ENCODE measurements at regions not wholly inside any gene's neighbourhood (a gene's known extent, or its start where the extent isn't known, plus 50 kb on each side); places are given as distances from the start of the nearest gene placed in this dataset.

- CTCF ChIA-PET, result interaction anchor here (0.5 kb wide), 1 partner anchor 620 kb away, joined by 4 read pairs; no protein-coding TSS in a partner anchor
- no peak for DNase-seq (ENCODE audit: unreplicated experiment)
- TF ChIP-seq, protein P1, sequence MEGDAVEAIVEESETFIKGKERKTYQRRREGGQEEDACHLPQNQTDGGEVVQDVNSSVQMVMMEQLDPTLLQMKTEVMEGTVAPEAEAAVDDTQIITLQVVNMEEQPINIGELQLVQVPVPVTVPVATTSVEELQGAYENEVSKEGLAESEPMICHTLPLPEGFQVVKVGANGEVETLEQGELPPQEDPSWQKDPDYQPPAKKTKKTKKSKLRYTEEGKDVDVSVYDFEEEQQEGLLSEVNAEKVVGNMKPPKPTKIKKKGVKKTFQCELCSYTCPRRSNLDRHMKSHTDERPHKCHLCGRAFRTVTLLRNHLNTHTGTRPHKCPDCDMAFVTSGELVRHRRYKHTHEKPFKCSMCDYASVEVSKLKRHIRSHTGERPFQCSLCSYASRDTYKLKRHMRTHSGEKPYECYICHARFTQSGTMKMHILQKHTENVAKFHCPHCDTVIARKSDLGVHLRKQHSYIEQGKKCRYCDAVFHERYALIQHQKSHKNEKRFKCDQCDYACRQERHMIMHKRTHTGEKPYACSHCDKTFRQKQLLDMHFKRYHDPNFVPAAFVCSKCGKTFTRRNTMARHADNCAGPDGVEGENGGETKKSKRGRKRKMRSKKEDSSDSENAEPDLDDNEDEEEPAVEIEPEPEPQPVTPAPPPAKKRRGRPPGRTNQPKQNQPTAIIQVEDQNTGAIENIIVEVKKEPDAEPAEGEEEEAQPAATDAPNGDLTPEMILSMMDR (IDR thresholded peaks at IDR 0.05; ENCODE audit: unreplicated experiment), result no peak
- intact Hi-C loops (cut with micrococcal nuclease), result no loop called here
- no peaks in the 10 kb centered on the region for H3K27me3 Mint-ChIP-seq (ENCODE audit: insufficient read depth, unreplicated experiment)
- H3K4me3 Mint-ChIP-seq (ENCODE audit: unreplicated experiment), result no peak overlapping the region
- POLR2A ChIA-PET, result no interaction called here
- H3K9me3 Mint-ChIP-seq (ENCODE audit: unreplicated experiment), result peaks cover 33% of the 10 kb centered on the region
- no peaks in the 10 kb centered on the region for H3K36me3 Mint-ChIP-seq (ENCODE audit: insufficient read depth, unreplicated experiment)
- no TSS peak for BruUV-seq (replicated peaks)
- H3K27ac Mint-ChIP-seq (ENCODE audit: low read depth, unreplicated experiment), result no peak overlapping the region
- no peaks in the 10 kb centered on the region for H3K4me1 Mint-ChIP-seq (ENCODE audit: insufficient read depth, unreplicated experiment)
Measured at GRCh38 chr19:30754162-30754561, 382.0 kb downstream of the ZNF536 start.

GRCh38 chr19:30752876-30753275, 380.7 kb downstream of the ZNF536 start:
- Mint-ChIP-seq H3K4me1 (ENCODE audit: insufficient read depth, unreplicated experiment) (no peaks in the 10 kb centered on the region), H3K4me3 (ENCODE audit: unreplicated experiment) (no peak overlapping the region), H3K36me3 (ENCODE audit: insufficient read depth, unreplicated experiment) (no peaks in the 10 kb centered on the region), H3K27ac (ENCODE audit: low read depth, unreplicated experiment) (no peak overlapping the region), H3K9me3 (ENCODE audit: unreplicated experiment) (peaks cover 35% of the 10 kb centered on the region), H3K27me3 (ENCODE audit: insufficient read depth, unreplicated experiment) (no peaks in the 10 kb centered on the region)
- intact Hi-C loops (cut with micrococcal nuclease), result no loop called here
- CTCF ChIA-PET, result no interaction called here
- POLR2A ChIA-PET, result no interaction called here
- TF ChIP-seq, protein P1 (IDR thresholded peaks at IDR 0.05; ENCODE audit: unreplicated experiment), result no peak
- BruUV-seq (replicated peaks), result no TSS peak
- no peak for DNase-seq (ENCODE audit: unreplicated experiment)

DNA sequence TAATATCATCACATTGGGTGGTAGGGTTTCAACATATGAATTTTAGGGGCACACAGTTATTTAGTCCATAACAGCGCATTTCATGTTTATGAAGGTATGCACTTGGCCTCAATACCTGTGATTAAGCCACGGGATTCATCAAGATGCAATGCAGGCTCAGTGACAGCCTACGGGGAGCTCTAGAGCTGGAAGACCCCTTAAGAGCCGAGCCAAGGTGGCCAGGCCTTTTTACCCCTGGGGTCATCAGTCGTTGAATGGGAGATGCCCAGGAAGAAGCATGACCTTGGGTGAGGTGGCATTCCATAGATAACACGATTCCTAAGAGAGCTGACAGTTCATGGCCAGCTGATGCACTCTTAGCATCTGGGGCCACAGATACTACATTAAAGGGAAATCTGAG, 380.0 kb downstream of the ZNF536 start:
- no peaks in the 10 kb centered on the region for H3K27me3 Mint-ChIP-seq (ENCODE audit: insufficient read depth, unreplicated experiment)
- no peak overlapping the region for H3K27ac Mint-ChIP-seq (ENCODE audit: low read depth, unreplicated experiment)
- DNase-seq (ENCODE audit: unreplicated experiment), result no peak
- ChIA-PET POLR2A (no interaction called here), CTCF (no interaction called here)
- intact Hi-C loops (cut with micrococcal nuclease), result no loop called here
- H3K36me3 Mint-ChIP-seq (ENCODE audit: insufficient read depth, unreplicated experiment), result no peaks in the 10 kb centered on the region
- peaks cover 31% of the 10 kb centered on the region for H3K9me3 Mint-ChIP-seq (ENCODE audit: unreplicated experiment)
- H3K4me1 Mint-ChIP-seq (ENCODE audit: insufficient read depth, unreplicated experiment), result no peaks in the 10 kb centered on the region
- TF ChIP-seq, protein P1 (IDR thresholded peaks at IDR 0.05; ENCODE audit: unreplicated experiment), result no peak
- no TSS peak for BruUV-seq (replicated peaks)
- no peak overlapping the region for H3K4me3 Mint-ChIP-seq (ENCODE audit: unreplicated experiment)

- no TSS peak for BruUV-seq (replicated peaks)
- no peaks in the 10 kb centered on the region for H3K27me3 Mint-ChIP-seq (ENCODE audit: insufficient read depth, unreplicated experiment)
- intact Hi-C loops (cut with micrococcal nuclease), result no loop called here
Measured at GRCh38 chr19:30745476-30745985, 373.3 kb downstream of the ZNF536 start.

More at GRCh38 chr19:30745476-30745985, 373.3 kb downstream of the ZNF536 start:
- ChIA-PET CTCF (no interaction called here), POLR2A (no interaction called here)
- no peak overlapping the region for H3K27ac Mint-ChIP-seq (ENCODE audit: low read depth, unreplicated experiment)
- H3K4me3 Mint-ChIP-seq (ENCODE audit: unreplicated experiment), result no peak overlapping the region
- no peaks in the 10 kb centered on the region for H3K36me3 Mint-ChIP-seq (ENCODE audit: insufficient read depth, unreplicated experiment)
- H3K9me3 Mint-ChIP-seq (ENCODE audit: unreplicated experiment), result peaks cover 47% of the 10 kb centered on the region
- TF ChIP-seq, protein P1 (IDR thresholded peaks at IDR 0.05; ENCODE audit: unreplicated experiment), result no peak
- no peak for DNase-seq (ENCODE audit: unreplicated experiment)
- H3K4me1 Mint-ChIP-seq (ENCODE audit: insufficient read depth, unreplicated experiment), result no peaks in the 10 kb centered on the region
